ENCODE measurements at regions not wholly inside any gene's neighbourhood (a gene's known extent, or its start where the extent isn't known, plus 50 kb on each side); places are given as distances from the start of the nearest gene placed in this dataset.

DNA sequence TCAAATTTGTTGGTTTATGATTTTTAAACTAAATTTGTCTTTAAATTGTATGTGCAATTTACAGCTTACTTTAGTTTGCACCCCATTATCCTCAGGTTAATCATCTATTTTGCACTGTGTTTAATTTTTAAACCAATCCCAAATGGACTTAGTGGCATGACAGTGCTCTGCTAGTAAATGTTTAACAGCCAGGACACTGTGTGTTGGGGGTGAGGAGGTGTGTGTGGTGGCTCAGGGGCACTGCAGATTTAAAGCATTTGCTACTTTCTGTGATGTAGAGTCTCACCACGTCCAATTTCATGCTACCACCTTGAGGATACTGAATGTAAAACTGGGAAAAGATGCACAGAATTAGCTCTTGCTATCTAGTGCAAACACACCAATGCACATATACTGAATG, 225.7 kb downstream of the HAO1 start:
- Histone ChIP-seq H3K4me1 (ENCODE audit: insufficient read depth, low read length) (peaks cover 18% of the 10 kb centered on the region), H4K20me1 (ENCODE audit: insufficient read depth, low read length) (no peaks in the 10 kb centered on the region), H2AFZ (ENCODE audit: low read length) (no peak overlapping the region), H3K27ac (ENCODE audit: extremely low read length, insufficient read depth, low read length) (no peak overlapping the region), H3K4me3 (replicated peaks in 1 of 3; ENCODE audit: insufficient read depth in 1 of 3, low read depth in 2 of 3, low read length in 3 of 3) (peak overlapping the region in 2 of 3 experiments; percentile 1 to 4; a peak in 1 of 6 replicates), H3K9ac (ENCODE audit: insufficient read depth, low read depth, low read length) (no peak overlapping the region), H3K9me3 (ENCODE audit: low read length) (no peaks in the 10 kb centered on the region), H3K4me2 (ENCODE audit: low read depth, low read length) (peak overlapping the region; percentile 52), H3K36me3 (replicated peaks in 1 of 2; ENCODE audit: control insufficient read depth in 1 of 2, insufficient read depth in 2 of 2, low read length in 2 of 2) (no peaks in the 10 kb centered on the region), H3K27me3 (ENCODE audit: control insufficient read depth in 1 of 2, insufficient read depth in 2 of 2, low read length in 2 of 2) (no peaks in the 10 kb centered on the region), H3K79me2 (ENCODE audit: insufficient read depth, low read length) (no peaks in the 10 kb centered on the region)
- intact Hi-C loops (cut with micrococcal nuclease; ENCODE audit: unreplicated experiment) (loop anchor here (10.0 kb wide), 1 partner anchor 190 kb away; no protein-coding TSS in a partner anchor), in situ Hi-C loops (cut with HindIII; ENCODE audit: extremely low pct_ligation_motif_present, low pct_unique_long_range_greater_than_20kb) (no loop called here)
- peak; percentile 100 for ATAC-seq
- 0% methylated on average over 1 of the region's 1 CpG for WGBS (ENCODE audit: low lambda C conversion rate)
- no TSS peak for BruUV-seq (replicated peaks)
- ChIA-PET CTCF (ENCODE audit: low intra/inter-chr PET ratio, low total read pairs) (no interaction called here), POLR2A (no interaction called here)
- peak; percentile 72 for DNase-seq (ENCODE audit: low spot score)
- peak; percentile 67 for FAIRE-seq
- TF ChIP-seq, protein P1, sequence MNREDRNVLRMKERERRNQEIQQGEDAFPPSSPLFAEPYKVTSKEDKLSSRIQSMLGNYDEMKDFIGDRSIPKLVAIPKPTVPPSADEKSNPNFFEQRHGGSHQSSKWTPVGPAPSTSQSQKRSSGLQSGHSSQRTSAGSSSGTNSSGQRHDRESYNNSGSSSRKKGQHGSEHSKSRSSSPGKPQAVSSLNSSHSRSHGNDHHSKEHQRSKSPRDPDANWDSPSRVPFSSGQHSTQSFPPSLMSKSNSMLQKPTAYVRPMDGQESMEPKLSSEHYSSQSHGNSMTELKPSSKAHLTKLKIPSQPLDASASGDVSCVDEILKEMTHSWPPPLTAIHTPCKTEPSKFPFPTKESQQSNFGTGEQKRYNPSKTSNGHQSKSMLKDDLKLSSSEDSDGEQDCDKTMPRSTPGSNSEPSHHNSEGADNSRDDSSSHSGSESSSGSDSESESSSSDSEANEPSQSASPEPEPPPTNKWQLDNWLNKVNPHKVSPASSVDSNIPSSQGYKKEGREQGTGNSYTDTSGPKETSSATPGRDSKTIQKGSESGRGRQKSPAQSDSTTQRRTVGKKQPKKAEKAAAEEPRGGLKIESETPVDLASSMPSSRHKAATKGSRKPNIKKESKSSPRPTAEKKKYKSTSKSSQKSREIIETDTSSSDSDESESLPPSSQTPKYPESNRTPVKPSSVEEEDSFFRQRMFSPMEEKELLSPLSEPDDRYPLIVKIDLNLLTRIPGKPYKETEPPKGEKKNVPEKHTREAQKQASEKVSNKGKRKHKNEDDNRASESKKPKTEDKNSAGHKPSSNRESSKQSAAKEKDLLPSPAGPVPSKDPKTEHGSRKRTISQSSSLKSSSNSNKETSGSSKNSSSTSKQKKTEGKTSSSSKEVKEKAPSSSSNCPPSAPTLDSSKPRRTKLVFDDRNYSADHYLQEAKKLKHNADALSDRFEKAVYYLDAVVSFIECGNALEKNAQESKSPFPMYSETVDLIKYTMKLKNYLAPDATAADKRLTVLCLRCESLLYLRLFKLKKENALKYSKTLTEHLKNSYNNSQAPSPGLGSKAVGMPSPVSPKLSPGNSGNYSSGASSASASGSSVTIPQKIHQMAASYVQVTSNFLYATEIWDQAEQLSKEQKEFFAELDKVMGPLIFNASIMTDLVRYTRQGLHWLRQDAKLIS (CRISPR knock-in tag; IDR thresholded peaks at IDR 0.05): no peak
- TF ChIP-seq NAIF1 (CRISPR knock-in tag; IDR thresholded peaks at IDR 0.05; ENCODE audit: borderline replicate concordance) (no peak), SMC3 (IDR thresholded peaks at IDR 0.05; ENCODE audit: low read length) (no peak), AHR (CRISPR knock-in tag; IDR thresholded peaks at IDR 0.05) (no peak), ZNF331 (CRISPR knock-in tag; IDR thresholded peaks at IDR 0.05) (0 out of 2 replicates have a peak, but pooled peaks have one; percentile 37), POGZ (CRISPR knock-in tag; IDR thresholded peaks at IDR 0.05) (peak; percentile 72; the same call in 1 of the 2 replicates), ZKSCAN1 (IDR thresholded peaks at IDR 0.05; ENCODE audit: low read length) (no peak), ZNF629 (CRISPR knock-in tag; conservative IDR thresholded peaks at IDR 0.05) (no peak)
- TF ChIP-seq, protein P2, sequence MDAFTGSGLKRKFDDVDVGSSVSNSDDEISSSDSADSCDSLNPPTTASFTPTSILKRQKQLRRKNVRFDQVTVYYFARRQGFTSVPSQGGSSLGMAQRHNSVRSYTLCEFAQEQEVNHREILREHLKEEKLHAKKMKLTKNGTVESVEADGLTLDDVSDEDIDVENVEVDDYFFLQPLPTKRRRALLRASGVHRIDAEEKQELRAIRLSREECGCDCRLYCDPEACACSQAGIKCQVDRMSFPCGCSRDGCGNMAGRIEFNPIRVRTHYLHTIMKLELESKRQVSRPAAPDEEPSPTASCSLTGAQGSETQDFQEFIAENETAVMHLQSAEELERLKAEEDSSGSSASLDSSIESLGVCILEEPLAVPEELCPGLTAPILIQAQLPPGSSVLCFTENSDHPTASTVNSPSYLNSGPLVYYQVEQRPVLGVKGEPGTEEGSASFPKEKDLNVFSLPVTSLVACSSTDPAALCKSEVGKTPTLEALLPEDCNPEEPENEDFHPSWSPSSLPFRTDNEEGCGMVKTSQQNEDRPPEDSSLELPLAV (CRISPR knock-in tag; conservative IDR thresholded peaks at IDR 0.05; ENCODE audit: low read depth): no peak
- TF ChIP-seq, protein P3, sequence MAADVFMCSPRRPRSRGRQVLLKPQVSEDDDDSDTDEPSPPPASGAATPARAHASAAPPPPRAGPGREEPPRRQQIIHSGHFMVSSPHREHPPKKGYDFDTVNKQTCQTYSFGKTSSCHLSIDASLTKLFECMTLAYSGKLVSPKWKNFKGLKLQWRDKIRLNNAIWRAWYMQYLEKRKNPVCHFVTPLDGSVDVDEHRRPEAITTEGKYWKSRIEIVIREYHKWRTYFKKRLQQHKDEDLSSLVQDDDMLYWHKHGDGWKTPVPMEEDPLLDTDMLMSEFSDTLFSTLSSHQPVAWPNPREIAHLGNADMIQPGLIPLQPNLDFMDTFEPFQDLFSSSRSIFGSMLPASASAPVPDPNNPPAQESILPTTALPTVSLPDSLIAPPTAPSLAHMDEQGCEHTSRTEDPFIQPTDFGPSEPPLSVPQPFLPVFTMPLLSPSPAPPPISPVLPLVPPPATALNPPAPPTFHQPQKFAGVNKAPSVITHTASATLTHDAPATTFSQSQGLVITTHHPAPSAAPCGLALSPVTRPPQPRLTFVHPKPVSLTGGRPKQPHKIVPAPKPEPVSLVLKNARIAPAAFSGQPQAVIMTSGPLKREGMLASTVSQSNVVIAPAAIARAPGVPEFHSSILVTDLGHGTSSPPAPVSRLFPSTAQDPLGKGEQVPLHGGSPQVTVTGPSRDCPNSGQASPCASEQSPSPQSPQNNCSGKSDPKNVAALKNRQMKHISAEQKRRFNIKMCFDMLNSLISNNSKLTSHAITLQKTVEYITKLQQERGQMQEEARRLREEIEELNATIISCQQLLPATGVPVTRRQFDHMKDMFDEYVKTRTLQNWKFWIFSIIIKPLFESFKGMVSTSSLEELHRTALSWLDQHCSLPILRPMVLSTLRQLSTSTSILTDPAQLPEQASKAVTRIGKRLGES (CRISPR knock-in tag; IDR thresholded peaks at IDR 0.05; ENCODE audit: borderline replicate concordance): no peak
- TF ChIP-seq, protein P4, sequence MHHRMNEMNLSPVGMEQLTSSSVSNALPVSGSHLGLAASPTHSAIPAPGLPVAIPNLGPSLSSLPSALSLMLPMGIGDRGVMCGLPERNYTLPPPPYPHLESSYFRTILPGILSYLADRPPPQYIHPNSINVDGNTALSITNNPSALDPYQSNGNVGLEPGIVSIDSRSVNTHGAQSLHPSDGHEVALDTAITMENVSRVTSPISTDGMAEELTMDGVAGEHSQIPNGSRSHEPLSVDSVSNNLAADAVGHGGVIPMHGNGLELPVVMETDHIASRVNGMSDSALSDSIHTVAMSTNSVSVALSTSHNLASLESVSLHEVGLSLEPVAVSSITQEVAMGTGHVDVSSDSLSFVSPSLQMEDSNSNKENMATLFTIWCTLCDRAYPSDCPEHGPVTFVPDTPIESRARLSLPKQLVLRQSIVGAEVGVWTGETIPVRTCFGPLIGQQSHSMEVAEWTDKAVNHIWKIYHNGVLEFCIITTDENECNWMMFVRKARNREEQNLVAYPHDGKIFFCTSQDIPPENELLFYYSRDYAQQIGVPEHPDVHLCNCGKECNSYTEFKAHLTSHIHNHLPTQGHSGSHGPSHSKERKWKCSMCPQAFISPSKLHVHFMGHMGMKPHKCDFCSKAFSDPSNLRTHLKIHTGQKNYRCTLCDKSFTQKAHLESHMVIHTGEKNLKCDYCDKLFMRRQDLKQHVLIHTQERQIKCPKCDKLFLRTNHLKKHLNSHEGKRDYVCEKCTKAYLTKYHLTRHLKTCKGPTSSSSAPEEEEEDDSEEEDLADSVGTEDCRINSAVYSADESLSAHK (CRISPR knock-in tag; IDR thresholded peaks at IDR 0.05; ENCODE audit: borderline replicate concordance): no peak
